ENCODE measurements at regions not wholly inside any gene's neighbourhood (a gene's known extent, or its start where the extent isn't known, plus 50 kb on each side); places are given as distances from the start of the nearest gene placed in this dataset.

DNA sequence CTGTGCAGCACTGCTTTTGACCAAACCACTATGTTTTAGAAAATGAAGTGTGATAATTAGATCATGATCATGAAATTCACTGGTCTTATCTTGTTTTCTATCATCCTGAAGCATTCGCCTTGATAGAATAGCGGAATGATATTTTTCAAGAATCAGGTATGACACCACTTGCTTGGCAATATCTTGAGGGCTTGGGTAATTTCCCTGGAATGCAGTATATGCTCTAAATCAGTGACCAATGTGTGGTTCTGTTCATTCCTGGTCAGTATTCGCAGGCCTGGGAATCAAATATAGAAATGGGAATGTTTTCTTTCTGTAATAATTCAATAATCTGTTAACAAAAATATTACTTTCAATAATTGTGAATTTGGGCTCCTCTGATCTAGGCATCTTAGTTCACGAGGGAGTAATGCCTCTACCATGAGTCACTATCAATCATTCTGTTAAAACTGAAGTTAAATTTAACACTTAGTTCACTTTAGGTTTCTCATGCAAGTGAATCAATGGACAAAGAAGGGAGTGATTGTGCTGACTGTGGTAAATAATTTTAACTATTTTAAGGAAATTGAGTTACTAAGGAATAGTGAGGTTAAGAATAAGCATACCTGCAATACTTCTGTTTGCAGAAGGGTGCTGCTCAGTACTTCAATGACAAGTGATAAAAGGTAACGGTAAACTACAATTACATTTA, 137.9 kb downstream of the PCDH20 start:
- TF ChIP-seq, protein P1, sequence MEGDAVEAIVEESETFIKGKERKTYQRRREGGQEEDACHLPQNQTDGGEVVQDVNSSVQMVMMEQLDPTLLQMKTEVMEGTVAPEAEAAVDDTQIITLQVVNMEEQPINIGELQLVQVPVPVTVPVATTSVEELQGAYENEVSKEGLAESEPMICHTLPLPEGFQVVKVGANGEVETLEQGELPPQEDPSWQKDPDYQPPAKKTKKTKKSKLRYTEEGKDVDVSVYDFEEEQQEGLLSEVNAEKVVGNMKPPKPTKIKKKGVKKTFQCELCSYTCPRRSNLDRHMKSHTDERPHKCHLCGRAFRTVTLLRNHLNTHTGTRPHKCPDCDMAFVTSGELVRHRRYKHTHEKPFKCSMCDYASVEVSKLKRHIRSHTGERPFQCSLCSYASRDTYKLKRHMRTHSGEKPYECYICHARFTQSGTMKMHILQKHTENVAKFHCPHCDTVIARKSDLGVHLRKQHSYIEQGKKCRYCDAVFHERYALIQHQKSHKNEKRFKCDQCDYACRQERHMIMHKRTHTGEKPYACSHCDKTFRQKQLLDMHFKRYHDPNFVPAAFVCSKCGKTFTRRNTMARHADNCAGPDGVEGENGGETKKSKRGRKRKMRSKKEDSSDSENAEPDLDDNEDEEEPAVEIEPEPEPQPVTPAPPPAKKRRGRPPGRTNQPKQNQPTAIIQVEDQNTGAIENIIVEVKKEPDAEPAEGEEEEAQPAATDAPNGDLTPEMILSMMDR (IDR thresholded peaks at IDR 0.05), result no peak
- no peak for TF ChIP-seq POLR2A (IDR thresholded peaks at IDR 0.05)
